ENCODE measurements at regions not wholly inside any gene's neighbourhood (a gene's known extent, or its start where the extent isn't known, plus 50 kb on each side); places are given as distances from the start of the nearest gene placed in this dataset.

GRCh38 chr12:3336606-3337311 is 154.2 kb upstream of the PRMT8 start:
- DNase-seq (ENCODE audit: low spot score) = no peak

DNA sequence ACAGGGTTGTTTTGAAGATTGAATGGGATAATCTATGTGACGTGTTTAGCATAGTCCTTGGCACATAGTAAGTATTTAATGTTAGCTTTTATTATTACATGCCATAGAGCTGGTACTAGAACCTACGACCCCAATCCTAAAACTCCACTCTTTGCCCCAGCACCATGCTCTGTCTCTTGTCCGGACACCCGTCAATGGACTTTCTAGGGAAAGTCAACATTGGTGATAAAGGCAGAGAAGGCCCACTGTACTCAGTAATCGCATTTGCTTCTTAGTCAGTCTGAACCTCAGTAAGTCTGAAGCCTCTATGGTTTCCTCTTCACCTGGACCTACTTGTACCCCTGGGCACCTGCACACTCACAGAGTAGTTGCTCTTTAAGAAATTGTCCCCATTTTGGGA is 153.1 kb upstream of the PRMT8 start:
- DNase-seq (ENCODE audit: low spot score) = no peak

GRCh38 chr12:3339221-3339620 is 151.8 kb upstream of the PRMT8 start:
- DNase-seq (ENCODE audit: low spot score) = no peak

GRCh38 chr12:3341594-3341993 is 149.4 kb upstream of the PRMT8 start:
- DNase-seq (ENCODE audit: low spot score) = no peak

DNA sequence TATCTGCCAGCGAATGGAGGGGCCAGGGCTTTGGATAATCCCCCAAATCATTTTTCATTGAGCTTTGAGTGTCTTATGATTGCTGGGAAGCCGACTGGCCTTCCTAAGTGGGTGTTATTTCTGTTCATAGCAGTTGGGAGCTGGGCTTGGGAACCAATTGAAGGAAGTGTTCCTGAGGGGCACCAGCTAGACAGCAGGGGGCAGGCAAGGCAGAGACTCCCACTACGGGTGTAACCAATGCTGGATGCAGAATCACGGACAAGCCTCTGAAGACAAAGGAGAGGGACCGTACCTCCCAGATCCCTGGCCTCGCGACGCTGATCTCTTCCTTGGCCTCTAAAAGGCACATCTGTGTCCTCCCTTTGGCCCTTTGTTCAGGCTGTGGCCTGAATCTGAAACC is 149.0 kb upstream of the PRMT8 start:
- DNase-seq (ENCODE audit: low spot score) = no peak

DNA sequence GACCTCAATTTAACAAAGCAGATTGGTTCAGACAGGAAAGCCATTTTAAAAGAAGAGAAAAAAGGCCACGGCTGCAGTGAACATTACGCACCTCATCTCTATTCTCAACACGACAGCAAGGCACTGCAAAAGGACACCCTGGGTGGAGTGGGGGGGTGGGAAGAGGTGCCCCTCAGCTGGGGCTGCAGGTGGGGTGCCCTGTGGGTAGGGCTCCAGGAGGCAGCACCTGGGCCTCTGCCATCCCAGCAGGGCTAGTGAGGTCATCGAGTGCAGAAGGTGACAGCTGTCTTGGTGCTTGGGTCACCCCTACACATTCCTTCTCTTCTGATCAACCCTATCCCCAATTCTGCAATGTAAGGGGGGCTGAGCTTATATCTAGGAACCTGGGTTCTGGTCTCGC is 142.9 kb upstream of the PRMT8 start:
- no peak for DNase-seq (ENCODE audit: low spot score)

DNA sequence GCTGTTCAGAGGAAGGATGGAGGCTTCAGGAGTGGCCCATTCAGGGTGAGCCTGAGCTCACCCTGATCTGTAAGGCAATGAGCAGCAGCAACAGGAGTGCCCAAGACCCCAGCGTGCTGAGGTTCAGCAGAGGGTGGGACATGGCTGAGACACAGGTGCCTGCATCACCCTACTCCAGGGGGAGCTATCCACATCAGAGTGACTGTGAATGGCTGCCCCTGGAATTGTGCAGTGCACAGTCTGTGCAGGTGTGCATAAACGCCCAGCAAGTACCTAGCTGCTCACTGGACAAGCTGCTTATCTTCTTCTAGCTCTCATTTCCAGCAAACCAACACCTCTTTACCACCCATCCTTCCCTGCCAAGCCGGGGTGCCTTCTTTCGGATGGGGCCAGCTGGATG is 140.6 kb upstream of the PRMT8 start:
- DNase-seq (ENCODE audit: low spot score) = peak; percentile 76

DNA sequence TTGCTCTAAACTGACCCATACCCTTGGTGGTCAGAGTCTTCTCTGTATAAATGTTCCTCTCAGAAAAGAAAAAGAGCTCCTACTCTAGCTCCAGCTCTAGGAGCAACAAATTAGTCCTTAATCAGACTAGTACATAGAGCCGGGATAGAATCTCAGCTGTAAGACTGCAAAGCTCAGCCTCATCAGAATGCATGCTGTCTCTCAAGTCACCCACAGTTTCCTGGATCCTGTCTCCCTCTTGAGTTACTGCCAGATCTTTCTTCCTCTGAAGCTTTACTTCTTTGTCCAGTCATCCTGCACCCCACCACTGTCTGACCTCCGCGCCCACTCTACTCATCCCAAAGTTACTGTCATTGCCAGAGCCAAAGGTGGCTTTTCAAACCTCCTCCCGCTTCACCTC is 139.3 kb upstream of the PRMT8 start:
- peak; percentile 18 for DNase-seq (ENCODE audit: low spot score)

GRCh38 chr12:3352230-3352629 is 138.8 kb upstream of the PRMT8 start:
- DNase-seq (ENCODE audit: low spot score) = peak; percentile 73

- peak; percentile 51 for DNase-seq (ENCODE audit: low spot score)
These were observed 137.4 kb upstream of the PRMT8 start for GRCh38 chr12:3353621-3354020.

DNA sequence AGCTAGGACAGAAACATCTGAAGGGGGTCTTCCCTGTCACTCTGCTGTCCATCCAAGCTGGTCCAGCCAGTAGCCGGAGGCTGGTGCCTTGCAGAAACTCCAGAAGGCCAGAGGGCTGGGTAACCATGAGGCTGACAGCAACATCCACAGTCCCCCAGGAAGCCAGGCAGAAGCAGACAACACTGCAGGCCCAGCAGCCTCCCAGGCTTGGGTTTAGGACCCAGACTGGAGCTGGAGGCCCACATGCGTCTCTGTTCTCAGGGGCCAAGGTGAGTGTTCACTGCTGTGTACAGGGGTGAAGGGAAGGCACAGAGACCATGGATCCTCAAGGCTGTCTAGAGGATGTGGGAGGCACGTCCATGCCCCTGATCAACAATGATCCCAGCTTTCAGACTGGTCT is 136.4 kb upstream of the PRMT8 start:
- DNase-seq (ENCODE audit: low spot score) = peak; percentile 47

- peak; percentile 39 for DNase-seq (ENCODE audit: low spot score)
These were observed 135.6 kb upstream of the PRMT8 start for GRCh38 chr12:3355378-3355900.

- peak; percentile 18 for DNase-seq (ENCODE audit: low spot score)
These were observed 133.0 kb upstream of the PRMT8 start for GRCh38 chr12:3357950-3358525.

DNA sequence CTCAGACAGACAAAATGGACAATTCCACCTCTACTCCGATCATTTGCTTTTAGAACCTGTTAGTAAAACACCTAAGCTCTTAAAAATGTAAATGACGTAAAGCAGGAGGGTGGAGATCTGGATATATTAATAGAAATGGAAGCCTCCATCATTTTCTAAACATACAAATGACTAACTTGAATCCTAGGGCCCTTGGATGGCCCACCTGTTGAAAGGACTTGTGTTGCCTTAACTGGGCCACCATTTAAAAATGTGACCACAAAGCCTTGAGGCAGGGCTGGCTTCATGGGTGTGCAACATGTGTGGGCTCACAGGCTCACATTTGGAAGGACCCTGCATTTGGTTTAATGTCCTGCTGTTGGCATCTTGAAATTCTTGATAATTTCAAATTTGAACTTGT is 131.5 kb upstream of the PRMT8 start:
- peak; percentile 24 for DNase-seq (ENCODE audit: low spot score)

GRCh38 chr12:3361146-3361545 is 129.9 kb upstream of the PRMT8 start:
- DNase-seq (ENCODE audit: low spot score) = peak; percentile 24

- no peak for DNase-seq (ENCODE audit: low spot score)
These were observed 128.3 kb upstream of the PRMT8 start for GRCh38 chr12:3362737-3363136.

GRCh38 chr12:3363608-3364007 is 127.4 kb upstream of the PRMT8 start:
- DNase-seq (ENCODE audit: low spot score) = no peak

DNA sequence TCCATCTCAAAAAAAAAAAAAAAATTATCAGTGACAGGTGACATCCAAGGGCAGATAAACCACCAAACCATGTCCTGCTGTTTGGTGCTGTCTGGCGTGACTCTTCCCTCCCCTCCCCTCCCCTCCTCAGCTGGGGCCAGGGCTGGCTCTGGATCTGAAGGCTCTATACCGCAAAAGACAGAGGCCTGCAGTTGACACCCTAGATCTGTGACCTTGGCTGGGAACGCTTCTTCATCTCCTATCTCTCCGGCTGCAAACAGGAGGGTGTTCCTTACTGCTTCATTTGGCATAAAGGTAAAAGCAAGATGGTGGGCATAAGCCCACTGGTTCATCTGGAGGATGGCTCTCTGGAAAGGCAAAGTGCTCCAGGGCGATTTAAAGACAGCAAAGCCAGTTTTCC is 126.8 kb upstream of the PRMT8 start:
- no peak for DNase-seq (ENCODE audit: low spot score)

DNA sequence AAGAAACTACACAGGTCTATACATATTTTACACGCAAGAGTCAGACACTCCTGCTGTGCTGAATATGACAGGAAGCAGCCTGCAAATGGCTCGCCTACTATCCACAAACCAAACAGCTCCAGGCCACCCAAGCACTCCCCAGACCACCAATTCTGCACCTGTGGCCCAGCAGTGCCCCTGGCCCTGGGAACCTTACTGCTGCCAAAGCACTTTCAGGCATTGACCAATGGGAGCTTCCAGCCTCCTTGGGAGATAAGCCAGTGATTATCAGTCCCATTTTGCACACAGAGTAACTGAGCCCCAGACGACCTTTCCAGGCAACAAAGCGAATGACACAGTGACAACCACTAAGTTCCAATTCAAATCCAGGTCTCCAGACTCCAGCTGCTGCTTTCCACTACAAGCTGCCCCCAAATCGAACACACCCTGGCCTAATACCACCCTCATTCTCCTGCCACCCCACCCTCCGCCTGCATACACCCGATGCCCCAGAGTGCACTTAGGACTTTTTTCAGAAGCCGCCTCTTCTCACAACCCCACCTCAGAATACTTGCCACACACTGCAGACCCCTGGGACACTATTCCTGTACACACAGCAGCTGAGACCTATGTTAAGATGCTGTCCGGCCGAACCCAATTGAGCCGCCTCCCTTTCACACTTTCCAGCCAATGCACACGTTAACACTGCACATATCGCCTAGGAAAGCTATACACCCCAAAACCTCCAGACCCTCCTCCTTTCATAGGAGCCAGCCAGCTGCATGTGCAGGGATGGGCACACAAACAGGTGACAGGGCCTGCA is 126.1 kb upstream of the PRMT8 start:
- DNase-seq (ENCODE audit: low spot score) = no peak

DNA sequence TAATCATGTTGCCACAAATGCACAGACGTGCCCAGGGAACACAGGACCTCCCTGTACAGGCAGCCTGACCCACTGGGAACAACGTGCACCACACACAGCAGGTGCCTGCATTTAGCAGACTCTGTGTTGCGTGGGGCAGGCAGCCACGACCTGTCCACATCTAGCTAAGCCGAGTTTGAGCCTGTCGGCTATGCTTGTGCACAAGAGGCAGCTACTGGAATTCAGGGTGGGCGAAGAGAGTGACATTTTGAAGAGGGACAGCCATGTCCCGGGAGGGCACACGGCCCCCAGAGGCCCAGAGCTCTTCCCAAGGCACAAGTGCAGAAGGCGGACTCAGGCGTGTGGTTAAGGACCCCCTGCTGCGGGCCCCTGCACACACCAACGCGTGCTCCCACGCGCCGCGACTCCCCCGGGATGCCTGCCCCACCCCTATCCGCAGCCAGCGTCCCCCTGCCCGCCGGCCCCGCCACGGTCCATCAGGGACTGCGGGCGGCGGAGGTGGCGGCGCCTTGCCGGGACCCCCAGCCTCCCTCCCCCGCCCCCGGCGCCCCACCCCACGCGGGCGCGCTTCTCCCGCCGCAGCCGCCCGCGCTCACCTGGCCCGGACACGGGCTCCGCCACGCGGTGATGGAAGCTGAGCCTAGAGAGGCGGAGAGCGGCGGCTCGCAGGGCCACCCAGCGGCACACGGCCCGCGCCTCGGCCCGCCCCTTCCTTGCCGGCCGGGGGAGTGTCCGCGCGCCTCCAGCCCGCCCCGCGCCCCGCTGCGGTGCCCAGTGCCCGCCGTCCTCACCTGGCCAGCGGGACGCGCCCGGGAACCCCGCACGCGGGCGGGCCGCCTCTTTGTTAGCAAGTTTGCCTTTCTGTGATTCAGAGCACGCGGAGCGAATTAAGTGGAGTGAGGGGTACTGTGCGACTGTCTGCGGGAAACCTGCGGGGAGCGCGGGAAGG is 125.3 kb upstream of the PRMT8 start:
- DNase-seq (ENCODE audit: low spot score) = no peak

GRCh38 chr12:3366451-3367110 is 124.4 kb upstream of the PRMT8 start:
- DNase-seq (ENCODE audit: low spot score) = no peak

Measured in mesenteric fat pad (tissue), 1 donor.